HG03469 (cell line): ENCODE measurements at regions not wholly inside any gene's neighbourhood (a gene's known extent, or its start where the extent isn't known, plus 50 kb on each side); places are given as distances from the start of the nearest gene placed in this dataset.
"Not testable (repeated sequence)": the region's sequence is repeated elsewhere in the genome, so short reads cannot be mapped to it uniquely, and the experiment has no call there.

Experiments used
- ATAC-seq: cut with Tn5 transposase; IDR thresholded peaks from one replicate; pipeline ENCODE4 v1.9.1; 2021; ENCODE audit warnings: mild to moderate bottlenecking, moderate library complexity, moderate number of reproducible peaks; ENCODE audit not compliant: unreplicated experiment

GRCh38 chr4:142897518-142897917 lies 51.4 kb upstream of the INPP4B start:
- not testable (repeated sequence) for ATAC-seq

DNA sequence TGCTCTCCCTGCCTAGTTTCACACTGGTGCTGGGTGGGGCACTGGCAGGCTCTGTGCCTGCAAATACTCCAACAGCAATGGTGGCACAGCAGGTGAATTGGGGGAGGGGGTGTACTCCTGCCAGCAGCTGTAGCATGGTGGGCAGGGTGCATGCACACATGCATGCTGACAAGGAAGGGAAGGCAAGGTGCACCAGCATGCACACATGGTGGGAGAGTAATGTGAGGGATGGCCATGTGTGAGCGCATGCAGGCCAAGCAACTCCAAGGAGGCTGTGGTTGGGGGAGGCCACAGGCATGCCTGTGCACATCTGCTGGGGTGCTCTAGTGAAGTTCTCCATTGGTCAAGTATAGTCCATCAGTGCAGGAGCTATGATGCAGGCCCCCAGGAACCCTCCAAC lies 54.5 kb upstream of the INPP4B start:
- no peak for ATAC-seq

- no peak for ATAC-seq
Observed at GRCh38 chr4:142901166-142901662, 55.1 kb upstream of the INPP4B start.

- not testable (repeated sequence) for ATAC-seq
Observed at GRCh38 chr4:142903617-142904016, 57.5 kb upstream of the INPP4B start.

GRCh38 chr4:142909908-142910307 lies 63.8 kb upstream of the INPP4B start:
- no peak for ATAC-seq

GRCh38 chr4:142913034-142913433 lies 66.9 kb upstream of the INPP4B start:
- no peak for ATAC-seq

DNA sequence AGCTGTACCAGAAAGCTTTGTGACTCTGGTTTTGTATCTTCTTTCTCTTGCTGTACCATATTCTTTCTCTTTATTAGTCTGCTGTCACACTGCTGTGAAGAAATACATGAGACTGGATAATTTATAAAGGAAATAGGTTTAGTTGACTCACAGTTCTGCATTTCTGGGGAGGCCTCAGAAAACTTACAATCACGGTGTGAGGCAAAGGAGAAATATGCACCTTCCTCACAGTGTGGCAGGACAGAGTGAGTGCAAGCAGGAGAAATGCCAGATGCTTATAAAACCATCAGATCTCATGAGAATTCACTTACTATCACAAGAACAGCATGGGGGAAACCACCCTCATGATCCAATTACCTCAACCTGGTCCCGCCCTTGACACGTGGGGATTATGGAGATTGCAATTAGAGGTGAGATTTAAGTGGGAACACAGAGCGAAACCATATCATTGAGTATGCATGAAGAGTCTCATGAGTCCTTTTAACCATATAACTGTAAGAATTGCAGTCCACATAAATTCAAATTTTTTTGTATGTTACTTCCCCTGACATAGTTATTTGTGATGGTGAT lies 67.4 kb upstream of the INPP4B start:
- ATAC-seq: no peak

- ATAC-seq: no peak
Observed at GRCh38 chr4:142917678-142918077, 71.6 kb upstream of the INPP4B start.

DNA sequence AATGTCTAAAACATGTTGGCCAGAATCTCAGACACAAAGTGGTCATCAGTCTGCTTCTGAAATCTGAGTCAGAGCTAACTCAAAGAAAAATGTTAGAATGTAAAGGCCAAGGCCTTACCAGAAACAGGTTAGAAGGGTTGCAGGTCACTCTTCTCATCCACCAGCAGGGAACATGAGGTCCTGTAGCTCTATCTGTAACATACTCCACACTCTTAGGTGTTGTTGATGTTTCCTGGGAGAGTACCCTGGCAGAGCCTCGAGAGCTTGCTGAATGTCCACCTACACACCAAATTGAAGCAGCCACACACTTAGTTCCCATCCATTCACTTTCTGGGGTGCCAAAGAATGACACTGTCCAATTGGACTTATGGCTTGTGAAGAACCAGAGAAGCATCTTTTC lies 76.6 kb upstream of the INPP4B start:
- no peak for ATAC-seq

- ATAC-seq: no peak
Observed at GRCh38 chr4:142923619-142924018, 77.5 kb upstream of the INPP4B start.

DNA sequence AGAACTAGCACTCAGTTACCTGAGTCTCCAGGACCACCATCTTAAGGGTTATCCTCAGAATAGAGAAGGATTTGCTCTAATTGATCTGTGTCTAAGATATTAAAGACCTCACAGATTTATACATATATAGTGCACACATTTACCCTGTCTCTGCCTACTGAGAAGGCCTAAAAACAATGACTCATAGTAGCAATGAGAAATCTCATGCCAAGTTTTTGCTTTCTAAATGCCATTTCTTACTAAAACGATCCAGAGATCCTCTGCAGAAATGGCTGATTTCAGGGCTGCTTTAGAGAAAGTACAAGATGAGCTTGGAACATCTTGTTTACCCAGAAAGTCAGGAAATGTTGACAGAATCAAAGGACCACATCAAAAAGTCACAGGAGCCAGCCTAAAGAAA lies 79.1 kb upstream of the INPP4B start:
- ATAC-seq: no peak

GRCh38 chr4:142927721-142928120 lies 81.6 kb upstream of the INPP4B start:
- no peak for ATAC-seq

DNA sequence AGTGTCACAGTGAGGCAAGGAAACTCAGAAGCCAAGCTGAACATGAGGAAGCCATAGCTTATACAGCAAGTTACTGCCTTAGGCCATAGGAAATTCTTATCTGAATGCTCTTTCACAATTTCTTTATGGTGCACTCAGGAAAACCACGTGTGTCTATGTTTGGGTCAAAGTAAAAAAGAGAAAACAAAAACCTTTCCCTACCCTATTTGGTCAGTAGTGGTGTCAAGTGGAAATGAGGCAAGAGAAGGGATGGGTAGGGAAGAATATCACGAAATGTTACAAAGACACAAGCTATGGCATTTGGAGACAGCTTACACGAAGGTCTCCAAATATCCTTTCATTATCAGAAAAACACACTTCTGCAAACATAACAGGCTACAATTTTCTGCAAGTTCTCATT lies 83.4 kb upstream of the INPP4B start:
- no peak for ATAC-seq

- no peak for ATAC-seq
Observed at GRCh38 chr4:142933207-142933606, 87.1 kb upstream of the INPP4B start.

- no peak for ATAC-seq
Observed at GRCh38 chr4:142940425-142941330, 94.6 kb upstream of the INPP4B start.

- no peak for ATAC-seq
Observed at GRCh38 chr4:142944565-142944964, 98.5 kb upstream of the INPP4B start.

DNA sequence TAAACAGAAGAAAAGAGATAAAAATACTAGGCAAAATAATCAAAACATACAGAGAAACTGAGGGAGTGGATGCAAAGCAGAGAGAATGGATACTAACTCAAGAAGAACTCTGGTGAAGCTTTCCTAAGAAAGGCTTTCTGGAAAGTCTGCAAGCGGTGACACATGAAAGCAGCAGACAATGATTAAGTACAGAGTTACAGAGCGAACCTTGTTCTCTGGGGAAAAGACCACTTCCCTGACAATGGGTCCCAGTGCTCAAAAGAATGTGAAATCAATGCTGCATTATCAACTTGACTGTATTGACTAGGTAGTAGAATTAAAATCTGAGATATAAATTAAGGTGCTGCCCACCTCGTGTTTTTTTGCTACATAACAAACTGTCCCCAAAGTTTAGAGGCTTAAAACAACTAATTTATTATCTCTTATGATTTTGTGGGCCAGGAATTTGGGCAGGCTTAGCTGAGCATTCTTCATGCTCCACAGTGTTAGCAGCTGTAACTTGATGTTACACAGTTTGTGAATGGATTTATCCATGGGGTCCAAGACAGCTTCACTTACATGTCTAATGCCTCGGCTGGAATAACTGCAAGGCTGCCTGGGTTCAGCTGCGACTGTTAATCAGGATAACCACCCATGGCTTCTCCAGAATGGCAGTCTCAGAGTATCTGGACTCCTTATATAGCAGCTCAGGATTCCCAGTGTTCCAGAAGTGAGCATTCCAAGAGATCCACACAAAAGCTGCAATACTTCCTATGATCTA lies 106.9 kb upstream of the INPP4B start:
- no peak for ATAC-seq

- no peak for ATAC-seq
Observed at GRCh38 chr4:142954415-142954814, 108.3 kb upstream of the INPP4B start.

- no peak for ATAC-seq
Observed at GRCh38 chr4:142955501-142955900, 109.4 kb upstream of the INPP4B start.

GRCh38 chr4:142959173-142959572 lies 113.1 kb upstream of the INPP4B start:
- ATAC-seq: no peak

GRCh38 chr4:142960126-142960525 lies 114.0 kb upstream of the INPP4B start:
- no peak for ATAC-seq
